Endothelial cell of umbilical vein (primary cell): ENCODE measurements at regions not wholly inside any gene's neighbourhood (a gene's known extent, or its start where the extent isn't known, plus 50 kb on each side); places are given as distances from the start of the nearest gene placed in this dataset.

ENCODE experiments used
- BruUV-seq: library from RNA; stranded (reverse); fragments of 400-500 nt; replicated peaks from 2 replicates; lab custom pipeline; 2021; lab: Mats Ljungman, UMichigan
- CTCF ChIA-PET: fragments of 300-600, 350-600 bp; sonication (Branson Sonifier 250); formaldehyde crosslinking; loops from one replicate; lab custom pipeline; 2021; ENCODE audit warnings: antibody characterized with exemption, inconsistent platforms; lab: Charles Lee
- POLR2A ChIA-PET: fragments of 300-600, 350-600 bp; sonication (Branson Sonifier 250); formaldehyde crosslinking; loops from one replicate; lab custom pipeline; 2021; ENCODE audit warnings: antibody characterized with exemption, inconsistent platforms; lab: Charles Lee
- DNase-seq: peaks from one replicate; pipeline ENCODE4 v3.0.0-alpha.2; 2011; ENCODE audit warnings: low read depth, low spot score
- FAIRE-seq: peaks from 2 replicates; lab custom pipeline; 2011; peaks lifted over from hg19 to GRCh38; lab: Jason Lieb, UNC
- H2AFZ ChIP-seq: 2 replicates; pipeline ENCODE4 v1.6.0; 2012; ENCODE audit warnings: low read depth, low read length, control low read depth, inconsistent platforms
- H3K27ac ChIP-seq: 2 replicates; pipeline ENCODE4 v1.5.1; 2011; ENCODE audit warnings: low read depth, mild to moderate bottlenecking, control low read depth, low read length, moderate library complexity; ENCODE audit not compliant: insufficient read depth
- H3K27me3 ChIP-seq, 2 experiments: 2 replicates each; pipeline versions ENCODE4 v1.6.0 to v1.6.1; 2011; ENCODE audit warnings: low read length in 2 of 2, mixed read lengths in 1 of 2; ENCODE audit not compliant: control insufficient read depth in 2 of 2, insufficient read depth in 2 of 2
- H3K36me3 ChIP-seq, 2 experiments: 2 replicates in 1 of 2; 3 replicates in 1 of 2; pipeline ENCODE4 v1.5.1; 2011; ENCODE audit warnings: low read length in 2 of 2, mild to moderate bottlenecking in 1 of 2, moderate library complexity in 1 of 2; ENCODE audit not compliant: control insufficient read depth in 2 of 2, insufficient read depth in 2 of 2; ENCODE audit errors: extremely low read depth in 1 of 2
- H3K4me1 ChIP-seq: 3 replicates; pipeline ENCODE4 v1.5.1; 2011; ENCODE audit warnings: mild to moderate bottlenecking, low read length; ENCODE audit not compliant: control insufficient read depth, insufficient read depth; ENCODE audit errors: extremely low read depth
- H3K4me2 ChIP-seq: 2 replicates; pipeline ENCODE4 v1.6.1; 2011; ENCODE audit warnings: low read length, control low read depth, mixed read lengths; ENCODE audit not compliant: insufficient read depth
- H3K4me3 ChIP-seq, 3 experiments: fragments of 200-600 bp in 1 of 3; sonication (generic), shearing (Covaris generic) in 1 of 3; replicated peaks in 1 of 3; 2 replicates each; pipeline ENCODE4 v1.5.1; 2011 to 2016; ENCODE audit warnings: control low read depth in 3 of 3, low read length in 3 of 3, mild to moderate bottlenecking in 2 of 3, inconsistent platforms in 1 of 3, low read depth in 1 of 3, moderate library complexity in 1 of 3; ENCODE audit not compliant: insufficient read depth in 1 of 3
- H3K79me2 ChIP-seq: 2 replicates; pipeline ENCODE4 v1.6.0; 2012; ENCODE audit warnings: low read length, inconsistent platforms; ENCODE audit not compliant: control insufficient read depth, insufficient read depth
- H3K9ac ChIP-seq: replicated peaks from 2 replicates; pipeline ENCODE3; 2011; ENCODE audit warnings: low read length, control low read depth; ENCODE audit not compliant: insufficient read depth; ENCODE audit errors: extremely low read depth
- H3K9me1 ChIP-seq: replicated peaks from 3 replicates; pipeline ENCODE4 v1.6.0; 2011; ENCODE audit warnings: mild to moderate bottlenecking, low read length; ENCODE audit not compliant: control insufficient read depth, insufficient read depth; ENCODE audit errors: extremely low read depth
- H3K9me3 ChIP-seq: replicated peaks from 2 replicates; pipeline ENCODE4 v1.5.1; 2012; ENCODE audit warnings: low read length, inconsistent platforms; ENCODE audit not compliant: control insufficient read depth, insufficient read depth
- H4K20me1 ChIP-seq: replicated peaks from 2 replicates; pipeline ENCODE3; 2011; ENCODE audit warnings: mild to moderate bottlenecking, low read length; ENCODE audit not compliant: control insufficient read depth, insufficient read depth; ENCODE audit errors: extremely low read depth
- CTCF ChIP-seq, 2 donors: IDR thresholded peaks; 1 replicate in 1 of 2; 2 replicates in 1 of 2; pipeline ENCODE4 v1.5.1; 2011; ENCODE audit warnings: low read length in 2 of 2, mild to moderate bottlenecking in 2 of 2, moderate library complexity in 2 of 2, control low read depth in 1 of 2, inconsistent platforms in 1 of 2, low read depth in 1 of 2; ENCODE audit not compliant: insufficient read depth in 1 of 2; ENCODE audit errors: extremely low read depth in 1 of 2
- EZH2 ChIP-seq: IDR thresholded peaks from 2 replicates; pipeline ENCODE4 v1.6.1; 2012; ENCODE audit warnings: borderline replicate concordance, low read depth, mild to moderate bottlenecking, moderate library complexity, low read length, inconsistent platforms; ENCODE audit not compliant: severe bottlenecking
- FOS ChIP-seq: IDR thresholded peaks from 2 replicates; pipeline ENCODE4 v1.6.1; 2011; ENCODE audit warnings: mild to moderate bottlenecking, low read length, moderate library complexity, borderline replicate concordance; ENCODE audit not compliant: insufficient read depth
- GATA2 ChIP-seq: IDR thresholded peaks from 2 replicates; pipeline ENCODE4 v1.7.0; 2011; ENCODE audit warnings: low read depth, mild to moderate bottlenecking, moderate library complexity, mixed read lengths, low read length; ENCODE audit not compliant: insufficient read length, insufficient read depth
- JUN ChIP-seq: IDR thresholded peaks from 2 replicates; pipeline ENCODE4 v1.6.1; 2011; ENCODE audit warnings: borderline replicate concordance, low read depth; ENCODE audit not compliant: insufficient read length, insufficient read depth
- MAX ChIP-seq: IDR thresholded peaks from 2 replicates; pipeline ENCODE4 v1.6.1; 2011; ENCODE audit not compliant: insufficient read depth, insufficient read length
- MYC ChIP-seq: IDR thresholded peaks from one replicate; pipeline ENCODE4 v1.6.1; 2011; ENCODE audit warnings: mild to moderate bottlenecking, low read depth, low read length
- POLR2A ChIP-seq: IDR thresholded peaks from 2 replicates; pipeline ENCODE4 v1.6.1; 2012; ENCODE audit warnings: low read depth, mild to moderate bottlenecking, control low read depth, low read length
- POLR2AphosphoS5 ChIP-seq: IDR thresholded peaks from 2 replicates; pipeline ENCODE4 v1.6.1; 2012; ENCODE audit warnings: low read depth, mild to moderate bottlenecking, control low read depth, low read length, moderate library complexity; ENCODE audit not compliant: insufficient read depth
- dilution Hi-C: fragments of 300-500 bp; cut with MboI; formaldehyde crosslinking; loops from one replicate; pipeline ENCODE4 v1.15.0; 2019; ENCODE audit warnings: low sequenced_read_pairs; ENCODE audit not compliant: extremely low pct_ligation_motif_present
- intact Hi-C: fragments of 100-400 bp; cut with micrococcal nuclease; formaldehyde crosslinking; loops from one replicate; pipeline ENCODE4 v1.10.0; 2022

GRCh38 chr1:29650476-29650875, 414.2 kb downstream of the PTPRU start:
- dilution Hi-C loops = no loop called here
- FAIRE-seq = no peak
- no TSS peak for BruUV-seq
- Histone ChIP-seq H3K27me3 (no peaks in the 10 kb centered on the region), H3K79me2 (no peaks in the 10 kb centered on the region), H3K9me1 (no peaks in the 10 kb centered on the region), H3K9me3 (no peaks in the 10 kb centered on the region), H3K36me3 (no peaks in the 10 kb centered on the region), H4K20me1 (no peaks in the 10 kb centered on the region), H2AFZ (no peak overlapping the region), H3K27ac (no peak overlapping the region), H3K9ac (no peak overlapping the region), H3K4me2 (no peak overlapping the region), H3K4me1 (no peaks in the 10 kb centered on the region), H3K4me3 (no peak overlapping the region)
- ChIA-PET POLR2A (no interaction called here), CTCF (interaction anchor here (1.0 kb wide), 1 partner anchor 53 kb away, joined by 3 read pairs; no protein-coding TSS in a partner anchor)
- no peak for DNase-seq
- intact Hi-C loops = no loop called here
- TF ChIP-seq FOS (no peak), MAX (no peak), MYC (no peak), POLR2AphosphoS5 (no peak), GATA2 (no peak), CTCF (IDR thresholded peaks at IDR 0.05; ENCODE audit: extremely low read depth in 1 of 2, insufficient read depth in 1 of 2, low read depth in 1 of 2, low read length in 2 of 2) (no peak), JUN (no peak), EZH2 (no peak), POLR2A (no peak)
